HCT116 (cell line): ENCODE measurements at regions not wholly inside any gene's neighbourhood (a gene's known extent, or its start where the extent isn't known, plus 50 kb on each side); places are given as distances from the start of the nearest gene placed in this dataset.

Experiments
- ATAC-seq: fragments of 200-7000 bp; cut with Tn5 transposase; 2 replicates; pipeline ENCODE4 v1.9.1; 2020; ENCODE audit warnings: mild to moderate bottlenecking, moderate library complexity
- BruUV-seq: library from RNA; stranded (reverse); fragments of 400-500 nt; replicated peaks from 2 replicates; lab custom pipeline; 2021; lab: Mats Ljungman, UMichigan
- CTCF ChIA-PET: fragments of 300-600 bp; sonication (Branson Sonifier 250); formaldehyde crosslinking; loops from one replicate; lab custom pipeline; 2021; ENCODE audit warnings: antibody characterized with exemption; lab: Charles Lee
- POLR2A ChIA-PET: fragments of 300-600, 350-600 bp; sonication (Branson Sonifier 250); formaldehyde crosslinking; loops from one replicate; lab custom pipeline; 2021; ENCODE audit warnings: antibody characterized with exemption; lab: Charles Lee
- RAD21 ChIA-PET, 2 experiments: fragments of 300-600 bp; sonication (Branson Sonifier 250); formaldehyde crosslinking; loops; one replicate each; lab custom pipeline; 2023; ENCODE audit warnings: low total read pairs in 2 of 2; ENCODE audit not compliant: uncharacterized antibody in 2 of 2, unreplicated experiment in 2 of 2, low non-redundant PET in 1 of 2; lab: Charles Lee
- DNase-seq: peaks from one replicate; pipeline ENCODE4 v3.0.0-alpha.2; 2010; ENCODE audit warnings: low read depth, low spot score
- H2AFZ ChIP-seq: fragments of 200-600 bp; shearing (Covaris generic), sonication (generic); 2 replicates; pipeline ENCODE4 v1.6.1; 2017; ENCODE audit warnings: low read depth, mixed run types, mixed read lengths, antibody characterized with exemption, low read length; ENCODE audit not compliant: poor library complexity, severe bottlenecking
- H3K27ac ChIP-seq: 2 replicates; pipeline ENCODE4 v1.5.1; 2012; ENCODE audit warnings: low read depth, low read length
- H3K27me3 ChIP-seq: fragments of 200-600 bp; sonication (generic); 2 replicates; pipeline ENCODE4 v1.6.1; 2016; ENCODE audit warnings: mixed run types, low read length, mixed read lengths; ENCODE audit not compliant: insufficient read depth
- H3K36me3 ChIP-seq, 2 experiments: fragments of 200-500 bp in 1 of 2; fragments of 200-600 bp in 1 of 2; sonication (Bioruptor generic) in 1 of 2; sonication (generic) in 1 of 2; 2 replicates each; pipeline versions ENCODE4 v1.5.1 to v1.6.1; 2014 to 2016; ENCODE audit warnings: low read length in 2 of 2, inconsistent platforms in 1 of 2, mixed read lengths in 1 of 2, mixed run types in 1 of 2; ENCODE audit not compliant: insufficient read depth in 2 of 2, control insufficient read depth in 1 of 2
- H3K4me1 ChIP-seq, 2 experiments: fragments of 200-600 bp in 1 of 2; sonication (generic) in 1 of 2; 2 replicates each; pipeline versions ENCODE4 v1.5.1 to v1.6.1; 2012 to 2017; ENCODE audit warnings: low read length in 2 of 2, inconsistent platforms in 1 of 2, mild to moderate bottlenecking in 1 of 2, mixed read lengths in 1 of 2, mixed run types in 1 of 2, moderate library complexity in 1 of 2; ENCODE audit not compliant: insufficient read depth in 2 of 2, control insufficient read depth in 1 of 2
- H3K4me2 ChIP-seq: fragments of 200-600 bp; sonication (generic); 2 replicates; pipeline ENCODE4 v1.6.1; 2017; ENCODE audit warnings: mixed run types, low read length, mixed read lengths
- H3K4me3 ChIP-seq, 2 experiments: fragments of 200-600 bp in 1 of 2; sonication (generic) in 1 of 2; replicated peaks in 1 of 2; 2 replicates each; pipeline ENCODE4 v1.5.1; 2011 to 2016; ENCODE audit warnings: low read length in 2 of 2, control low read depth in 1 of 2, low read depth in 1 of 2, mild to moderate bottlenecking in 1 of 2, mixed read lengths in 1 of 2, mixed run types in 1 of 2
- H3K79me2 ChIP-seq: fragments of 200-600 bp; sonication (generic); 2 replicates; pipeline ENCODE4 v1.6.1; 2017; ENCODE audit warnings: mild to moderate bottlenecking, mixed run types, low read length, moderate library complexity, mixed read lengths; ENCODE audit not compliant: insufficient read depth
- H3K9ac ChIP-seq: fragments of 200-600 bp; sonication (generic); 2 replicates; pipeline ENCODE4 v1.6.1; 2016; ENCODE audit warnings: low read length, mixed read lengths
- H3K9me2 ChIP-seq: fragments of 200-600 bp; sonication (generic), shearing (Covaris generic); 2 replicates; pipeline ENCODE4 v1.6.1; 2017; ENCODE audit warnings: mixed run types, mild to moderate bottlenecking, moderate library complexity; ENCODE audit not compliant: insufficient read depth
- H3K9me3 ChIP-seq, 2 experiments: fragments of 200-500 bp in 1 of 2; fragments of 200-600 bp in 1 of 2; sonication (Bioruptor generic) in 1 of 2; sonication (generic) in 1 of 2; 2 replicates each; pipeline ENCODE4 v1.6.1; 2014 to 2017; ENCODE audit warnings: low read length in 2 of 2, mixed read lengths in 2 of 2, inconsistent platforms in 1 of 2, low read depth in 1 of 2, mild to moderate bottlenecking in 1 of 2, mixed run types in 1 of 2, moderate library complexity in 1 of 2; ENCODE audit not compliant: control insufficient read depth in 1 of 2, insufficient read depth in 1 of 2
- H4K20me1 ChIP-seq: fragments of 200-600 bp; sonication (generic), shearing (Covaris generic); 2 replicates; pipeline ENCODE4 v1.6.1; 2017; ENCODE audit warnings: mixed run types, mild to moderate bottlenecking, moderate library complexity; ENCODE audit not compliant: insufficient read depth
- ATF3 ChIP-seq: IDR thresholded peaks from 2 replicates; pipeline ENCODE4 v1.6.1; 2012
- EGR1 ChIP-seq: IDR thresholded peaks from 2 replicates; pipeline ENCODE4 v1.6.1; 2012; ENCODE audit warnings: low read depth
- FOSL1 ChIP-seq: IDR thresholded peaks from 2 replicates; pipeline ENCODE4 v1.6.1; 2012; ENCODE audit warnings: low read depth
- SP1 ChIP-seq: IDR thresholded peaks from 2 replicates; pipeline ENCODE4 v1.6.1; 2012; ENCODE audit warnings: low read depth
- YY1 ChIP-seq: IDR thresholded peaks from 2 replicates; pipeline ENCODE4 v1.6.1; 2011; ENCODE audit warnings: low read length, low read depth, moderate library complexity, mild to moderate bottlenecking; ENCODE audit not compliant: insufficient replicate concordance; ENCODE audit errors: extremely low read depth
- ZNF274 ChIP-seq: fragments of 200-500 bp; sonication (Bioruptor generic); IDR thresholded peaks from 2 replicates; pipeline ENCODE4 v1.6.1; 2014; ENCODE audit warnings: mild to moderate bottlenecking, low read depth, low read length, inconsistent platforms
- intact Hi-C: fragments of 100-400 bp; cut with micrococcal nuclease; formaldehyde crosslinking; loops from 2 replicates; pipeline ENCODE4 v1.10.0; 2022

- Histone ChIP-seq H2AFZ (no peak overlapping the region), H3K4me2 (no peak overlapping the region), H3K4me1 (no peaks in the 10 kb centered on the region), H3K27ac (no peak overlapping the region), H3K79me2 (no peaks in the 10 kb centered on the region), H3K27me3 (no peaks in the 10 kb centered on the region)
- ATAC-seq (no peak), DNase-seq (no peak)
- POLR2A ChIA-PET, result no interaction called here
- RAD21 ChIA-PET, result no interaction called here
- TF ChIP-seq SP1 (no peak), ATF3 (no peak), YY1 (no peak), FOSL1 (no peak), EGR1 (no peak), ZNF274 (no peak)
- TF ChIP-seq, all 23 proteins: peak for 0
- H4K20me1 ChIP-seq, result no peaks in the 10 kb centered on the region
- H3K9me3 ChIP-seq, result no peaks in the 10 kb centered on the region
- CTCF ChIA-PET, result no interaction called here
- no peak overlapping the region for H3K4me3 ChIP-seq
- no peak overlapping the region for H3K9ac ChIP-seq
- no peaks in the 10 kb centered on the region for H3K36me3 ChIP-seq
- no peaks in the 10 kb centered on the region for H3K9me2 ChIP-seq
- no TSS peak for BruUV-seq
- intact Hi-C loops, result no loop called here
These were observed 172.2 kb upstream of the POU1F1 start for GRCh38 chr3:87448558-87448957.

GRCh38 chr3:87446849-87447387 lies 170.5 kb upstream of the POU1F1 start:
- BruUV-seq, result no TSS peak
- no peaks in the 10 kb centered on the region for H3K79me2 ChIP-seq
- no peaks in the 10 kb centered on the region for H3K9me3 ChIP-seq
- no peak for TF ChIP-seq EGR1
- ATAC-seq (no peak), DNase-seq (no peak)
- H3K36me3 ChIP-seq, result no peaks in the 10 kb centered on the region
- intact Hi-C loops, result no loop called here
- H3K4me3 ChIP-seq, result no peak overlapping the region
- ChIA-PET RAD21 (no interaction called here), POLR2A (no interaction called here), CTCF (no interaction called here)
- no peak overlapping the region for H3K9ac ChIP-seq
- no peaks in the 10 kb centered on the region for H3K9me2 ChIP-seq
- no peak overlapping the region for H2AFZ ChIP-seq
- H3K4me2 ChIP-seq, result no peak overlapping the region
- H3K27ac ChIP-seq, result no peak overlapping the region
- no peaks in the 10 kb centered on the region for H4K20me1 ChIP-seq
- no peaks in the 10 kb centered on the region for H3K4me1 ChIP-seq
- no peaks in the 10 kb centered on the region for H3K27me3 ChIP-seq
